H1 (cell line): ENCODE measurements at regions not wholly inside any gene's neighbourhood (a gene's known extent, or its start where the extent isn't known, plus 50 kb on each side); places are given as distances from the start of the nearest gene placed in this dataset.

Experiments used
- CBX5 ChIP-seq: fragments of 300-800, 300-1000 bp; sonication (generic); IDR thresholded peaks from 2 replicates; pipeline ENCODE4 v1.7.1; 2016; ENCODE audit warnings: antibody characterized with exemption, low read length, low read depth
- CHD7 ChIP-seq: fragments of 300-600 bp; sonication (generic); IDR thresholded peaks from 2 replicates; pipeline ENCODE4 v1.7.1; 2012; ENCODE audit warnings: low read length, moderate library complexity, mild to moderate bottlenecking, inconsistent platforms; ENCODE audit not compliant: insufficient replicate concordance
- CTCF ChIP-seq, 3 experiments: IDR thresholded peaks; 1 replicate in 2 of 3; 2 replicates in 1 of 3; pipeline versions ENCODE4 v1.5.1 to v1.6.1; 2011; ENCODE audit warnings: low read length in 3 of 3, mild to moderate bottlenecking in 3 of 3, inconsistent platforms in 2 of 3, low read depth in 1 of 3, moderate library complexity in 1 of 3; ENCODE audit not compliant: insufficient read depth in 1 of 3; ENCODE audit errors: control extremely low read depth in 1 of 3
- MAFK ChIP-seq: IDR thresholded peaks from 2 replicates; pipeline ENCODE4 v1.6.1; 2012; ENCODE audit warnings: low read depth, mild to moderate bottlenecking, improper control_type of control experiment, low read length
- TAF1 ChIP-seq: IDR thresholded peaks from 2 replicates; pipeline ENCODE4 v1.6.1; 2011; ENCODE audit warnings: mild to moderate bottlenecking, low read depth, low read length
- TCF12 ChIP-seq: IDR thresholded peaks from 2 replicates; pipeline ENCODE4 v1.6.1; 2011; ENCODE audit warnings: low read depth, mild to moderate bottlenecking, low read length

DNA sequence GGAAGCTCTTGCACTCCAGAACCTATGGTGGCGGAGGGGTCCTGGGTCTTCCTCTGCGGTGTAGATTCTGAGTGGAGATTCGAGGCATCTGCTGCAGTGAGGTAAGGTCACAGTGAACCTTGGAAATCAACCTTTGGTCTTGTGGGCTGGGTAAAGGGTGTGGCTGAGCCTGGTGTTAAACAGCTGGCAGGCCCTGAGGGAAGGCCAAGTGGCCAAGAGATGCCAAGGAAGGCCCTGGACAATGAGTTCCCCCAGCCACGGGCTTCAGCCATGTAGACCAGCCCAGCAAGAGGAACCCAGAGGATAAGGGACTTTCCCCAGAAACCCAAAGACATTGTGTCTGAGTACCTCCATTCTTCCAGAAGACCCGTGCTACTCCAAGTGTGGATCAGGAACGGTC lies 137.2 kb upstream of the ETS2 start (continued):
- TF ChIP-seq CHD7 (no peak), CTCF (IDR thresholded peaks at IDR 0.05; ENCODE audit: control extremely low read depth in 1 of 3, insufficient read depth in 1 of 3, low read depth in 1 of 3, low read length in 3 of 3) (no peak), TCF12 (no peak), CBX5 (no peak), TAF1 (no peak), MAFK (no peak)
